HL-60 (cell line): ENCODE measurements at regions not wholly inside any gene's neighbourhood (a gene's known extent, or its start where the extent isn't known, plus 50 kb on each side); places are given as distances from the start of the nearest gene placed in this dataset.

Source experiments
- GABPA ChIP-seq: IDR thresholded peaks from 2 replicates; pipeline ENCODE4 v1.6.1; 2012; ENCODE audit warnings: low read depth
- POLR2AphosphoS5 ChIP-seq: IDR thresholded peaks from 2 replicates; pipeline ENCODE4 v1.6.1; 2012; ENCODE audit warnings: low read depth
- SPI1 ChIP-seq: IDR thresholded peaks from 2 replicates; pipeline ENCODE4 v1.6.1; 2012; ENCODE audit warnings: low read depth, mild to moderate bottlenecking, borderline replicate concordance
- TF ChIP-seq, protein P1 (sequence below): IDR thresholded peaks from one replicate; pipeline ENCODE4 v1.5.1; 2011; ENCODE audit warnings: low read length, control low read depth, inconsistent platforms; ENCODE audit not compliant: insufficient read depth
- TF ChIP-seq, protein P2 (sequence below): IDR thresholded peaks from 2 replicates; pipeline ENCODE4 v1.6.1; 2012; ENCODE audit warnings: low read depth; ENCODE audit not compliant: insufficient replicate concordance

DNA sequence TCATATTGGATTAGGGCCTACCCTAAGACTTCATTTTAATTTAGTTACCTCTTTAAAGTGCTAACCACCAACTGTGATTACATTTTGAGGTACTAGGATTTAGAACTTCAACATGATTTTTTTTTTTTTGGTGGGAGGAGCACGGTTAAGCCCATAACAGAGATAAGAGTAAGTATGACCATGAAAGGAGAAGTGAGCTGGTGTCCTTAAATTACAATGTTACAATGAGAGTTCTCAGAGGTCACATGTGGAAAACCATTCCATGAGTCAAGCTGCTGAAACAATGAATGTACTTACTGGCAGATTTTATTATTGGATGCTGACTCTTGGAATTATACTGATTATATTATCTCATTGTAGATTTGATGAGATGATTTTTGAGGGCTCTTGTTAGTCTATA is 779.3 kb upstream of the CITED2 start:
- TF ChIP-seq, protein P1, sequence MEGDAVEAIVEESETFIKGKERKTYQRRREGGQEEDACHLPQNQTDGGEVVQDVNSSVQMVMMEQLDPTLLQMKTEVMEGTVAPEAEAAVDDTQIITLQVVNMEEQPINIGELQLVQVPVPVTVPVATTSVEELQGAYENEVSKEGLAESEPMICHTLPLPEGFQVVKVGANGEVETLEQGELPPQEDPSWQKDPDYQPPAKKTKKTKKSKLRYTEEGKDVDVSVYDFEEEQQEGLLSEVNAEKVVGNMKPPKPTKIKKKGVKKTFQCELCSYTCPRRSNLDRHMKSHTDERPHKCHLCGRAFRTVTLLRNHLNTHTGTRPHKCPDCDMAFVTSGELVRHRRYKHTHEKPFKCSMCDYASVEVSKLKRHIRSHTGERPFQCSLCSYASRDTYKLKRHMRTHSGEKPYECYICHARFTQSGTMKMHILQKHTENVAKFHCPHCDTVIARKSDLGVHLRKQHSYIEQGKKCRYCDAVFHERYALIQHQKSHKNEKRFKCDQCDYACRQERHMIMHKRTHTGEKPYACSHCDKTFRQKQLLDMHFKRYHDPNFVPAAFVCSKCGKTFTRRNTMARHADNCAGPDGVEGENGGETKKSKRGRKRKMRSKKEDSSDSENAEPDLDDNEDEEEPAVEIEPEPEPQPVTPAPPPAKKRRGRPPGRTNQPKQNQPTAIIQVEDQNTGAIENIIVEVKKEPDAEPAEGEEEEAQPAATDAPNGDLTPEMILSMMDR, result no peak
- TF ChIP-seq, protein P2, sequence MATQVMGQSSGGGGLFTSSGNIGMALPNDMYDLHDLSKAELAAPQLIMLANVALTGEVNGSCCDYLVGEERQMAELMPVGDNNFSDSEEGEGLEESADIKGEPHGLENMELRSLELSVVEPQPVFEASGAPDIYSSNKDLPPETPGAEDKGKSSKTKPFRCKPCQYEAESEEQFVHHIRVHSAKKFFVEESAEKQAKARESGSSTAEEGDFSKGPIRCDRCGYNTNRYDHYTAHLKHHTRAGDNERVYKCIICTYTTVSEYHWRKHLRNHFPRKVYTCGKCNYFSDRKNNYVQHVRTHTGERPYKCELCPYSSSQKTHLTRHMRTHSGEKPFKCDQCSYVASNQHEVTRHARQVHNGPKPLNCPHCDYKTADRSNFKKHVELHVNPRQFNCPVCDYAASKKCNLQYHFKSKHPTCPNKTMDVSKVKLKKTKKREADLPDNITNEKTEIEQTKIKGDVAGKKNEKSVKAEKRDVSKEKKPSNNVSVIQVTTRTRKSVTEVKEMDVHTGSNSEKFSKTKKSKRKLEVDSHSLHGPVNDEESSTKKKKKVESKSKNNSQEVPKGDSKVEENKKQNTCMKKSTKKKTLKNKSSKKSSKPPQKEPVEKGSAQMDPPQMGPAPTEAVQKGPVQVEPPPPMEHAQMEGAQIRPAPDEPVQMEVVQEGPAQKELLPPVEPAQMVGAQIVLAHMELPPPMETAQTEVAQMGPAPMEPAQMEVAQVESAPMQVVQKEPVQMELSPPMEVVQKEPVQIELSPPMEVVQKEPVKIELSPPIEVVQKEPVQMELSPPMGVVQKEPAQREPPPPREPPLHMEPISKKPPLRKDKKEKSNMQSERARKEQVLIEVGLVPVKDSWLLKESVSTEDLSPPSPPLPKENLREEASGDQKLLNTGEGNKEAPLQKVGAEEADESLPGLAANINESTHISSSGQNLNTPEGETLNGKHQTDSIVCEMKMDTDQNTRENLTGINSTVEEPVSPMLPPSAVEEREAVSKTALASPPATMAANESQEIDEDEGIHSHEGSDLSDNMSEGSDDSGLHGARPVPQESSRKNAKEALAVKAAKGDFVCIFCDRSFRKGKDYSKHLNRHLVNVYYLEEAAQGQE, result no peak
- TF ChIP-seq POLR2AphosphoS5 (no peak), GABPA (no peak), SPI1 (no peak)
